Neural cell (in vitro differentiated cells): ENCODE measurements at regions not wholly inside any gene's neighbourhood (a gene's known extent, or its start where the extent isn't known, plus 50 kb on each side); places are given as distances from the start of the nearest gene placed in this dataset.

ENCODE experiments used
- H2AFZ ChIP-seq: fragments of 200-600, 300-800 bp; sonication (generic), shearing (Covaris generic); 2 replicates; pipeline ENCODE4 v1.6.0; 2014; ENCODE audit warnings: low read depth, mild to moderate bottlenecking, antibody characterized with exemption, low read length, moderate library complexity
- H3F3A ChIP-seq: fragments of 200-600 bp; shearing (Covaris generic); 2 replicates; pipeline ENCODE4 v1.6.1; 2016; ENCODE audit warnings: mild to moderate bottlenecking, moderate library complexity, mixed read lengths, antibody characterized with exemption, low read length; ENCODE audit not compliant: insufficient read depth, poor library complexity, severe bottlenecking
- H3K27ac ChIP-seq: fragments of 200-600, 300-800 bp; sonication (generic), shearing (Covaris generic); 2 replicates; pipeline ENCODE4 v1.5.1; 2014; ENCODE audit warnings: mild to moderate bottlenecking, low read length, moderate library complexity
- H3K27me3 ChIP-seq: fragments of 300-800, 200-600 bp; sonication (generic), shearing (Covaris generic); 2 replicates; pipeline ENCODE4 v1.6.0; 2014; ENCODE audit warnings: mild to moderate bottlenecking, low read depth, low read length, moderate library complexity; ENCODE audit not compliant: insufficient read depth
- H3K36me3 ChIP-seq: fragments of 300-800, 200-600 bp; sonication (generic), shearing (Covaris generic); 2 replicates; pipeline ENCODE4 v1.5.1; 2014; ENCODE audit warnings: mild to moderate bottlenecking, antibody characterized with exemption, low read length, moderate library complexity; ENCODE audit not compliant: insufficient read depth
- H3K4me2 ChIP-seq: fragments of 300-800, 200-600 bp; sonication (generic), shearing (Covaris generic); 2 replicates; pipeline ENCODE4 v1.6.0; 2014; ENCODE audit warnings: mild to moderate bottlenecking, low read length
- H3K4me3 ChIP-seq: fragments of 300-800, 200-600 bp; sonication (generic), shearing (Covaris generic); 2 replicates; pipeline ENCODE4 v1.5.1; 2014; ENCODE audit warnings: mild to moderate bottlenecking, low read length, moderate library complexity
- H3K79me2 ChIP-seq: fragments of 200-600 bp; shearing (Covaris generic); replicated peaks from 2 replicates; pipeline ENCODE4 v1.6.0; 2014; ENCODE audit warnings: mild to moderate bottlenecking, low read length, moderate library complexity; ENCODE audit not compliant: insufficient read depth
- H3K9ac ChIP-seq: fragments of 300-800, 200-600 bp; sonication (generic), shearing (Covaris generic); 2 replicates; pipeline ENCODE4 v1.6.1; 2016; ENCODE audit warnings: mild to moderate bottlenecking, low read length, mixed read lengths
- H3K9me2 ChIP-seq: fragments of 200-600 bp; shearing (Covaris generic); 2 replicates; pipeline ENCODE4 v1.6.1; 2016; ENCODE audit warnings: mild to moderate bottlenecking, low read length, mixed read lengths; ENCODE audit not compliant: insufficient read depth
- H3K9me3 ChIP-seq: fragments of 200-600, 300-800 bp; sonication (generic), shearing (Covaris generic); 2 replicates; pipeline ENCODE4 v1.6.1; 2016; ENCODE audit warnings: mild to moderate bottlenecking, mixed run types, low read length, moderate library complexity, mixed read lengths
- H4K20me1 ChIP-seq: fragments of 200-600 bp; shearing (Covaris generic); 2 replicates; pipeline ENCODE4 v1.6.1; 2016; ENCODE audit warnings: mild to moderate bottlenecking, mixed run types; ENCODE audit not compliant: insufficient read depth
- CTCF ChIP-seq: fragments of 450-650 bp; IDR thresholded peaks from 2 replicates; pipeline ENCODE4 v1.5.1; 2014; ENCODE audit warnings: antibody characterized with exemption, mild to moderate bottlenecking, moderate library complexity; ENCODE audit not compliant: poor library complexity, severe bottlenecking
- EP300 ChIP-seq: fragments of 450-650 bp; conservative IDR thresholded peaks from 2 replicates; pipeline ENCODE4 v1.6.1; 2014; ENCODE audit warnings: antibody characterized with exemption, mild to moderate bottlenecking, moderate library complexity; ENCODE audit not compliant: poor library complexity, severe bottlenecking
- EZH2 ChIP-seq: fragments of 200-600, 300-800 bp; shearing (Covaris generic), sonication (generic); IDR thresholded peaks from 2 replicates; pipeline ENCODE4 v1.6.1; 2014; ENCODE audit warnings: antibody characterized with exemption, low read length, borderline replicate concordance, mild to moderate bottlenecking; ENCODE audit not compliant: insufficient read depth, poor library complexity, severe bottlenecking
- MXI1 ChIP-seq: fragments of 450-650 bp; conservative IDR thresholded peaks from 2 replicates; pipeline ENCODE4 v1.6.1; 2014; ENCODE audit warnings: antibody characterized with exemption, mild to moderate bottlenecking; ENCODE audit not compliant: poor library complexity, severe bottlenecking
- POLR2AphosphoS5 ChIP-seq: IDR thresholded peaks from 2 replicates; pipeline ENCODE4 v1.6.1; 2012
- RAD21 ChIP-seq: fragments of 450-650 bp; conservative IDR thresholded peaks from 2 replicates; pipeline ENCODE4 v1.6.1; 2014; ENCODE audit warnings: antibody characterized with exemption, mild to moderate bottlenecking, moderate library complexity
- REST ChIP-seq: IDR thresholded peaks from 2 replicates; pipeline ENCODE4 v1.6.1; 2012; ENCODE audit warnings: borderline replicate concordance
- SMC3 ChIP-seq: fragments of 450-650 bp; conservative IDR thresholded peaks from 2 replicates; pipeline ENCODE4 v1.6.1; 2014; ENCODE audit warnings: antibody characterized with exemption, mild to moderate bottlenecking, moderate library complexity; ENCODE audit not compliant: poor library complexity
- TAF1 ChIP-seq: IDR thresholded peaks from 2 replicates; pipeline ENCODE4 v1.6.1; 2012; ENCODE audit warnings: low read depth

DNA sequence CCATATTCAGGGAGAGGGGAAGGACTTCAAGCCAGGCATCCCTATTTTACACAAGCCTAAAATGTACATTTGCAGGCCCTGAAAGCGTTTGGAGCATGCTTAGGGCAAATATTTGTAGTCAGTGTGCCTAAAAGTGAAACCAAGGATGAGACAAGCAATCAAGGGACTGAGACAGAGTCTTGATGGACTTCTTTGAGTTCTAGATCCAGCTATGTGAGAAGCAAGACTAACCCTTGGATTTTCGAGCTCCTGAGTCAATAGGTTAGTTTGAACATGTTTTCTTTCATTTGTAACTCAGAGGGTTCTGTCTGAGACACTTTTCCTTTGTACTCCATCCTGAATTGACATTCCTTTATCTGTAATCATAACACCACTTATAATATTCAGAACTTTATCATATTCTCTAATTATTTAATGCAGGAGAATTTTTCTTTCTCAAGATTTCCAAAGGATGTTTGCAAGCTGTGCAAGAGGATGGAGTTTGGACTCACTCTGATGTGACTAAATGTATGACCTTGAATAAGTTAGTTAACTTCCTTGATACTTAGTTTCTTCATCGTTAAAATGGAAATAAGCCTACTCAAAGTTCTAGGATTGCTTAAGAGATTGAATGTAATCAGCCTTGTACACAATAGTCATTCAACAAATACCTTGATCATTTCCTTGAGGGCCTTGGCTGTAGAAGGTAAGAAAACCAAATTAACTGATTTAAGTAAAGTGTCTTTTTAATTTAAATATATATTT is 1237.8 kb upstream of the ZEB2 start:
- TF ChIP-seq SMC3 (no peak), CTCF (no peak), TAF1 (no peak), MXI1 (no peak), REST (no peak), RAD21 (no peak), EZH2 (no peak), EP300 (no peak), POLR2AphosphoS5 (no peak)
- Histone ChIP-seq H3K79me2 (no peaks in the 10 kb centered on the region), H3K9me3 (no peaks in the 10 kb centered on the region), H3K9ac (no peak overlapping the region), H3K27me3 (no peaks in the 10 kb centered on the region), H3K9me2 (no peaks in the 10 kb centered on the region), H4K20me1 (no peaks in the 10 kb centered on the region), H3K27ac (no peak overlapping the region), H3K36me3 (no peaks in the 10 kb centered on the region), H2AFZ (no peak overlapping the region), H3F3A (no peaks in the 10 kb centered on the region), H3K4me2 (no peak overlapping the region), H3K4me3 (no peak overlapping the region)

GRCh38 chr2:145755019-145755837 is 1235.3 kb upstream of the ZEB2 start:
- Histone ChIP-seq H3K4me2 (no peak overlapping the region), H3K9me3 (no peaks in the 10 kb centered on the region), H3K9me2 (no peaks in the 10 kb centered on the region), H3K9ac (no peak overlapping the region), H4K20me1 (no peaks in the 10 kb centered on the region), H3K4me3 (no peak overlapping the region), H3K36me3 (no peaks in the 10 kb centered on the region), H3K79me2 (no peaks in the 10 kb centered on the region), H3K27ac (no peak overlapping the region), H3F3A (no peaks in the 10 kb centered on the region), H3K27me3 (no peaks in the 10 kb centered on the region), H2AFZ (no peak overlapping the region)
- TF ChIP-seq MXI1, result no peak
- no peak for TF ChIP-seq EP300
- TF ChIP-seq RAD21, result no peak
- TF ChIP-seq REST, result no peak
- no peak for TF ChIP-seq SMC3
- TF ChIP-seq EZH2, result no peak
- TF ChIP-seq CTCF, result no peak
- no peak for TF ChIP-seq POLR2AphosphoS5
- no peak for TF ChIP-seq TAF1
